WTC11 (cell line): ENCODE measurements at regions not wholly inside any gene's neighbourhood (a gene's known extent, or its start where the extent isn't known, plus 50 kb on each side); places are given as distances from the start of the nearest gene placed in this dataset.
A peak's percentile ranks its signal among the peaks of the same experiment; 100 is the strongest.

Source experiments
- ATAC-seq: fragments of 200-7000 bp; cut with Tn5 transposase; 2 replicates; pipeline ENCODE4 v1.10.0; 2021; ENCODE audit warnings: mild to moderate bottlenecking, moderate library complexity
- CTCF ChIA-PET: fragments of 300-600 bp; sonication (Branson Sonifier 250); formaldehyde crosslinking; loops from one replicate; lab custom pipeline; 2021; ENCODE audit warnings: antibody characterized with exemption; lab: Charles Lee
- POLR2A ChIA-PET: fragments of 350-600 bp; sonication (Branson Sonifier 250); formaldehyde crosslinking; loops from one replicate; lab custom pipeline; 2021; ENCODE audit warnings: antibody characterized with exemption; lab: Charles Lee
- DNase-seq: peaks from one replicate; pipeline ENCODE4 v3.0.0; 2021; ENCODE audit warnings: low spot score
- H3K27ac Mint-ChIP-seq: 2 replicates; pipeline ENCODE4 v1.8.0; 2021; ENCODE audit warnings: mixed read lengths
- H3K27me3 Mint-ChIP-seq: 2 replicates; pipeline ENCODE4 v1.8.0; 2021; ENCODE audit warnings: low read depth, mild to moderate bottlenecking, moderate library complexity, mixed read lengths
- H3K36me3 Mint-ChIP-seq: 2 replicates; pipeline ENCODE4 v1.8.0; 2021; ENCODE audit warnings: mixed read lengths
- H3K4me1 Mint-ChIP-seq: 2 replicates; pipeline ENCODE4 v1.8.0; 2022; ENCODE audit warnings: mixed read lengths
- H3K4me3 Mint-ChIP-seq: 2 replicates; pipeline ENCODE4 v1.8.0; 2021; ENCODE audit warnings: mild to moderate bottlenecking, moderate library complexity, mixed read lengths
- H3K9me3 Mint-ChIP-seq: 2 replicates; pipeline ENCODE4 v1.8.0; 2021; ENCODE audit warnings: mixed read lengths
- AFF4 ChIP-seq: sonication (generic); formaldehyde crosslinking; IDR thresholded peaks from 2 replicates; pipeline ENCODE4 v1.8.1; 2023; ENCODE audit warnings: mild to moderate bottlenecking, missing genetic modification reagents, borderline replicate concordance
- ATF3 ChIP-seq: sonication (generic); formaldehyde crosslinking; conservative IDR thresholded peaks from 2 replicates; pipeline ENCODE4 v1.8.1; 2022; ENCODE audit warnings: mild to moderate bottlenecking, missing genetic modification reagents
- E2F5 ChIP-seq: sonication (generic); formaldehyde crosslinking; IDR thresholded peaks from 2 replicates; pipeline ENCODE4 v1.8.1; 2022; ENCODE audit warnings: mild to moderate bottlenecking, moderate library complexity, missing genetic modification reagents
- FOXP4 ChIP-seq: sonication (generic); formaldehyde crosslinking; IDR thresholded peaks from 2 replicates; pipeline ENCODE4 v1.8.0; 2022; ENCODE audit warnings: mild to moderate bottlenecking, missing genetic modification reagents
- GABPB1 ChIP-seq: sonication (generic); formaldehyde crosslinking; IDR thresholded peaks from 2 replicates; pipeline ENCODE4 v1.8.1; 2023; ENCODE audit warnings: mild to moderate bottlenecking, missing genetic modification reagents
- GRHL2 ChIP-seq: fragments of 250-450 bp; sonication (Bioruptor Pico); IDR thresholded peaks from 2 replicates; pipeline ENCODE4 v1.8.0; 2022; ENCODE audit warnings: mild to moderate bottlenecking, moderate library complexity; ENCODE audit not compliant: insufficient replicate concordance, severe bottlenecking
- GTF2I ChIP-seq: fragments of 250-450 bp; sonication (Bioruptor Pico); conservative IDR thresholded peaks from 2 replicates; pipeline ENCODE4 v1.4.0; 2021; ENCODE audit warnings: mild to moderate bottlenecking
- KAT7 ChIP-seq: sonication (generic); formaldehyde crosslinking; IDR thresholded peaks from 2 replicates; pipeline ENCODE4 v1.8.1; 2023; ENCODE audit warnings: missing genetic modification reagents, mild to moderate bottlenecking, borderline replicate concordance
- MLX ChIP-seq: sonication (generic); formaldehyde crosslinking; IDR thresholded peaks from 2 replicates; pipeline ENCODE4 v1.8.1; 2023; ENCODE audit warnings: mild to moderate bottlenecking, missing genetic modification reagents, moderate library complexity
- SP1 ChIP-seq: sonication (generic); formaldehyde crosslinking; conservative IDR thresholded peaks from 2 replicates; pipeline ENCODE4 v1.8.1; 2022; ENCODE audit warnings: missing genetic modification reagents
- STAT6 ChIP-seq: sonication (generic); formaldehyde crosslinking; conservative IDR thresholded peaks from 2 replicates; pipeline ENCODE4 v1.8.1; 2023; ENCODE audit warnings: mild to moderate bottlenecking, low read depth, missing genetic modification reagents, moderate library complexity
- USF2 ChIP-seq: sonication (generic); formaldehyde crosslinking; IDR thresholded peaks from 2 replicates; pipeline ENCODE4 v1.8.1; 2023; ENCODE audit warnings: mild to moderate bottlenecking, missing genetic modification reagents, moderate library complexity
- ZNF232 ChIP-seq: sonication (generic); formaldehyde crosslinking; IDR thresholded peaks from 2 replicates; pipeline ENCODE4 v1.8.0; 2022; ENCODE audit warnings: mild to moderate bottlenecking, missing genetic modification reagents
- TF ChIP-seq, protein P1 (sequence below): fragments of 250-450 bp; sonication (Bioruptor Pico); IDR thresholded peaks from 2 replicates; pipeline ENCODE4 v1.9.0; 2021; ENCODE audit warnings: mild to moderate bottlenecking
- TF ChIP-seq, protein P2 (sequence below): sonication (generic); formaldehyde crosslinking; IDR thresholded peaks from 2 replicates; pipeline ENCODE4 v1.8.0; 2022; ENCODE audit warnings: mild to moderate bottlenecking, missing genetic modification reagents
- TF ChIP-seq, protein P3 (sequence below): sonication (generic); formaldehyde crosslinking; IDR thresholded peaks from 2 replicates; pipeline ENCODE4 v1.8.0; 2022; ENCODE audit warnings: mild to moderate bottlenecking, missing genetic modification reagents
- TF ChIP-seq, protein P4 (sequence below): fragments of 250-450 bp; sonication (Bioruptor Pico); IDR thresholded peaks from 2 replicates; pipeline ENCODE4 v2.1.2; 2022; ENCODE audit warnings: mild to moderate bottlenecking, moderate library complexity
- TF ChIP-seq, protein P5 (sequence below): sonication (generic); formaldehyde crosslinking; IDR thresholded peaks from 2 replicates; pipeline ENCODE4 v1.8.0; 2022; ENCODE audit warnings: mild to moderate bottlenecking, missing genetic modification reagents

DNA sequence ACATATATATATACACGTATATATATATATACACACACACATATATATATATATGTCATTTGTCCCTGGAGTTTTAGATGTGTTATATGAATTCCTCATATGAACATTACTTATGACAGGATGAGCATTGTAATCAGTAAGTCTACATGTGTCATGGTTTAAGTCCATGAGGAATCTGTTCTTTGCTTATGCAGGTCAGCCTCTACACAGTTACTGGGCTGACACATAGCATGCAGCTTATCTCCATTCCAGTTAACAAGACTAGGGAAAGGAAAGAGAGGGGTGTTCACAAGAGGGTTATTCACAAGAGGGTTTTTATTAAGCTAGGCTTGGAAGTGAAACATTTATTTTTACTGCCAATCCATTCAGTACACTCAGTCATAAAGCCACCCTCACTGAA, 226.7 kb downstream of the SNX13 start:
- TF ChIP-seq, protein P1, sequence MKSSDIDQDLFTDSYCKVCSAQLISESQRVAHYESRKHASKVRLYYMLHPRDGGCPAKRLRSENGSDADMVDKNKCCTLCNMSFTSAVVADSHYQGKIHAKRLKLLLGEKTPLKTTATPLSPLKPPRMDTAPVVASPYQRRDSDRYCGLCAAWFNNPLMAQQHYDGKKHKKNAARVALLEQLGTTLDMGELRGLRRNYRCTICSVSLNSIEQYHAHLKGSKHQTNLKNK (CRISPR knock-in tag) = no peak
- no peak for TF ChIP-seq STAT6 (CRISPR knock-in tag)
- TF ChIP-seq ZNF232 (CRISPR knock-in tag) = no peak
- TF ChIP-seq, protein P2, sequence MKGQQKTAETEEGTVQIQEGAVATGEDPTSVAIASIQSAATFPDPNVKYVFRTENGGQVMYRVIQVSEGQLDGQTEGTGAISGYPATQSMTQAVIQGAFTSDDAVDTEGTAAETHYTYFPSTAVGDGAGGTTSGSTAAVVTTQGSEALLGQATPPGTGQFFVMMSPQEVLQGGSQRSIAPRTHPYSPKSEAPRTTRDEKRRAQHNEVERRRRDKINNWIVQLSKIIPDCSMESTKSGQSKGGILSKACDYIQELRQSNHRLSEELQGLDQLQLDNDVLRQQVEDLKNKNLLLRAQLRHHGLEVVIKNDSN (CRISPR knock-in tag) = no peak
- TF ChIP-seq KAT7 (CRISPR knock-in tag) = no peak
- no peak for TF ChIP-seq GTF2I
- TF ChIP-seq MLX (CRISPR knock-in tag) = no peak
- TF ChIP-seq USF2 (CRISPR knock-in tag) = no peak
- TF ChIP-seq, protein P3, sequence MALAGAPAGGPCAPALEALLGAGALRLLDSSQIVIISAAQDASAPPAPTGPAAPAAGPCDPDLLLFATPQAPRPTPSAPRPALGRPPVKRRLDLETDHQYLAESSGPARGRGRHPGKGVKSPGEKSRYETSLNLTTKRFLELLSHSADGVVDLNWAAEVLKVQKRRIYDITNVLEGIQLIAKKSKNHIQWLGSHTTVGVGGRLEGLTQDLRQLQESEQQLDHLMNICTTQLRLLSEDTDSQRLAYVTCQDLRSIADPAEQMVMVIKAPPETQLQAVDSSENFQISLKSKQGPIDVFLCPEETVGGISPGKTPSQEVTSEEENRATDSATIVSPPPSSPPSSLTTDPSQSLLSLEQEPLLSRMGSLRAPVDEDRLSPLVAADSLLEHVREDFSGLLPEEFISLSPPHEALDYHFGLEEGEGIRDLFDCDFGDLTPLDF (CRISPR knock-in tag) = no peak
- ATAC-seq (no peak), DNase-seq (no peak)
- ChIA-PET POLR2A (no interaction called here), CTCF (no interaction called here)
- H3K4me3 Mint-ChIP-seq = no peak overlapping the region
- H3K27ac Mint-ChIP-seq = no peak overlapping the region
- H3K36me3 Mint-ChIP-seq = no peaks in the 10 kb centered on the region
- H3K27me3 Mint-ChIP-seq = no peaks in the 10 kb centered on the region
- H3K4me1 Mint-ChIP-seq = peaks cover 24% of the 10 kb centered on the region
- H3K9me3 Mint-ChIP-seq = no peaks in the 10 kb centered on the region

DNA sequence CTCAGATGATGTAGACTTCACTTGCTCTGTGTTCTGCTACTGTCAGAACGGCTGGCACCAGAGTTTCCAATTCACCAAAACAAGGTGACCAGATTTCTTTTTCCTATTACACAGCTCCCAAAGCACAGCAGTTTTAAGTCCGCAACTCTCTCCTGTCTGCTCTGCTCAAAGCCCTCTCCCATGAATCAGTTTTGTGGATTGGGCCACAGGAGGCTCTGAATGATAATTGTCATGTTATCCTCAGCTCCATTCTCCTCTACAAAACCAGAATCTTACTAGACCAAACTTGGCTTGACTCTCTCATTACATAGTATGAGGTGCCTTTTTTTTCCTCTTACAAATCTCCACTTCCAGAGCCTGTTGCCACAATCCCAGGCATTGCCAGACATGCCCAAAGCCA, 223.5 kb downstream of the SNX13 start:
- H3K27me3 Mint-ChIP-seq = no peaks in the 10 kb centered on the region
- H3K9me3 Mint-ChIP-seq = no peaks in the 10 kb centered on the region
- H3K36me3 Mint-ChIP-seq = no peaks in the 10 kb centered on the region
- DNase-seq (no peak), ATAC-seq (peak; percentile 93)
- H3K4me3 Mint-ChIP-seq = no peak overlapping the region
- peak overlapping the region; percentile 59 for H3K27ac Mint-ChIP-seq
- POLR2A ChIA-PET = no interaction called here
- H3K4me1 Mint-ChIP-seq = peaks cover 22% of the 10 kb centered on the region
- no peak for TF ChIP-seq GABPB1 (CRISPR knock-in tag)
- no peak for TF ChIP-seq E2F5 (CRISPR knock-in tag)
- no peak for TF ChIP-seq SP1 (CRISPR knock-in tag)
- TF ChIP-seq GRHL2 = no peak
- TF ChIP-seq AFF4 = no peak
- TF ChIP-seq, protein P4, sequence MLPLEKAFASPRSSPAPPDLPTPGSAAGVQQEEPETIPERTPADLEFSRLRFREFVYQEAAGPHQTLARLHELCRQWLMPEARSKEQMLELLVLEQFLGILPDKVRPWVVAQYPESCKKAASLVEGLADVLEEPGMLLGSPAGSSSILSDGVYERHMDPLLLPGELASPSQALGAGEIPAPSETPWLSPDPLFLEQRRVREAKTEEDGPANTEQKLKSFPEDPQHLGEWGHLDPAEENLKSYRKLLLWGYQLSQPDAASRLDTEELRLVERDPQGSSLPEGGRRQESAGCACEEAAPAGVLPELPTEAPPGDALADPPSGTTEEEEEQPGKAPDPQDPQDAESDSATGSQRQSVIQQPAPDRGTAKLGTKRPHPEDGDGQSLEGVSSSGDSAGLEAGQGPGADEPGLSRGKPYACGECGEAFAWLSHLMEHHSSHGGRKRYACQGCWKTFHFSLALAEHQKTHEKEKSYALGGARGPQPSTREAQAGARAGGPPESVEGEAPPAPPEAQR (CRISPR knock-in tag) = no peak
- no peak for TF ChIP-seq KAT7 (CRISPR knock-in tag)
- TF ChIP-seq, protein P5, sequence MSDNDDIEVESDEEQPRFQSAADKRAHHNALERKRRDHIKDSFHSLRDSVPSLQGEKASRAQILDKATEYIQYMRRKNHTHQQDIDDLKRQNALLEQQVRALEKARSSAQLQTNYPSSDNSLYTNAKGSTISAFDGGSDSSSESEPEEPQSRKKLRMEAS = no peak
- no peak for TF ChIP-seq ATF3 (CRISPR knock-in tag)
- no peak for TF ChIP-seq FOXP4 (CRISPR knock-in tag)
- CTCF ChIA-PET = interaction anchor here (2.3 kb wide), 1 partner anchor 53 kb away, joined by 8 read pairs; no protein-coding TSS in a partner anchor
